ENCODE measurements at regions not wholly inside any gene's neighbourhood (a gene's known extent, or its start where the extent isn't known, plus 50 kb on each side); places are given as distances from the start of the nearest gene placed in this dataset.
A peak's percentile ranks its signal among the peaks of the same experiment; 100 is the strongest.

DNA sequence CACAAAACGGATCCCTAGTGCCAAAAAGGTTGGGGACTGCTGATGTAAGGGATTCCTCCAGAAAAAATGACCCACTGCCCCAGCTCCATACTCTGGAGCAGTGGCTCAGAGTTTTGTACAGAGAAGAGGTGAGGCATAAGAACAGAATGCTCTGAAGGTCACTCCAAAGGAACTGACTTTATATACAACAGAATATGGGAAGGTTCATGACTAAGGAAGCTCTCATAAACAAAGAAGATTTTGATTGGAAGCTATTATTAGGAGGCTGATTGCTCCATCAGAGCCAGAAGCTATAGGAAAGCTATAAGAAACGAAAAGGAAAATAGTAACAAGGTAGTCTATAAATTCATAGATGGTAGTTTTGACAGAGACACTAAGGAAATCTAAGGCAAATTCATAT lies 203.1 kb downstream of the SLC7A11 start:
- Histone ChIP-seq H3K9ac (ENCODE audit: low read length) (no peak overlapping the region), H3K4me3 (ENCODE audit: low read length) (no peak overlapping the region), H3K4me1 (ENCODE audit: control insufficient read depth, insufficient read depth, low read length) (peaks cover 13% of the 10 kb centered on the region), H3K36me3 (ENCODE audit: control insufficient read depth, insufficient read depth, low read length) (no peaks in the 10 kb centered on the region), H3K27me3 (ENCODE audit: control insufficient read depth, insufficient read depth, low read length) (no peaks in the 10 kb centered on the region), H3K9me3 (ENCODE audit: control insufficient read depth, low read length) (no peaks in the 10 kb centered on the region)

DNA sequence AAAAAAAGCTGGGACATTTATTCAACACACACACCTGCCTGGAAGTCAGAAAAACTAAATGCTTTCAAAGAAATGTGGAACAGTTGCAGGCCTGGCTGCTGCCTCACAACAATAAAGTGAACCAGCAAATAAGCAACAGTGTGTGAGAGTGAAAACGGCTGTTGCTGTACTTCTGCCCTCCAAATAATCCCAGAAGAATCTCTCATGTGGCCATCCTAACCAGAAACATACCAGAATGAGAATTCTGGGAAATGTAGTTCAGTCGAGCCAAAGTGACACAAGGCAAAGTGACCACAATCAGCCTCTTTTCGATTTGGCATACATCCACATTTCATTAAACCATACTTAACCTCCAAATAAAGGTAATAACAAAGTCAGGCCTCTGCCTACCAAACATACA lies 204.5 kb downstream of the SLC7A11 start:
- Histone ChIP-seq H3K36me3 (ENCODE audit: control insufficient read depth, insufficient read depth, low read length) (no peaks in the 10 kb centered on the region), H3K9ac (ENCODE audit: low read length) (no peak overlapping the region), H3K27me3 (ENCODE audit: control insufficient read depth, insufficient read depth, low read length) (no peaks in the 10 kb centered on the region), H3K9me3 (ENCODE audit: control insufficient read depth, low read length) (no peaks in the 10 kb centered on the region), H3K4me1 (ENCODE audit: control insufficient read depth, insufficient read depth, low read length) (peaks cover 13% of the 10 kb centered on the region), H3K4me3 (ENCODE audit: low read length) (no peak overlapping the region)

DNA sequence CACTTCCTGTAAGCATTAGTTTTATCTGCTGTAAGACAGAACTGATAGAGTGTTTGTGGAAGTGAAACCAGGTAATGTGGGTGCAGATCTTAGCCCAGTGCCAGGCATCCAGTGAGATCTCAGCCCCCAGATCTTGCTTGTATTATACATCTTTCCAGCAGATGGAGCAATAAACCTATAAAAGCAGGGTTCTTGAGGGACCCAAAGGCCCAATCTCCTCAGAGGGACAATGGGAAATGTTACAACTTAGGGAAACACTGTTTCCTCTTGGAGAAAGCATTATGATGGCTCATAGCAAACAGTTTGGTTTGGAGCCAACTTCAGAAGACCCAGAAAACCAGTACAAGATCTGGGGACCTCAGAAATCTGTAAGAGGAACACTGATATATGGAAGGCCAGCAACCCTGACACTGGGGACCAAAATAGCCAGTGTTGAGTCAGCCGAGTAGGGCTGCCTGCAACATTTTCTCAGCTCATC lies 206.3 kb downstream of the SLC7A11 start:
- Histone ChIP-seq H3K4me3 (ENCODE audit: low read length) (no peak overlapping the region), H3K9ac (ENCODE audit: low read length) (peak overlapping the region; percentile 7), H3K4me1 (ENCODE audit: control insufficient read depth, insufficient read depth, low read length) (peaks cover 13% of the 10 kb centered on the region), H3K36me3 (ENCODE audit: control insufficient read depth, insufficient read depth, low read length) (no peaks in the 10 kb centered on the region), H3K9me3 (ENCODE audit: control insufficient read depth, low read length) (no peaks in the 10 kb centered on the region), H3K27me3 (ENCODE audit: control insufficient read depth, insufficient read depth, low read length) (no peaks in the 10 kb centered on the region)

DNA sequence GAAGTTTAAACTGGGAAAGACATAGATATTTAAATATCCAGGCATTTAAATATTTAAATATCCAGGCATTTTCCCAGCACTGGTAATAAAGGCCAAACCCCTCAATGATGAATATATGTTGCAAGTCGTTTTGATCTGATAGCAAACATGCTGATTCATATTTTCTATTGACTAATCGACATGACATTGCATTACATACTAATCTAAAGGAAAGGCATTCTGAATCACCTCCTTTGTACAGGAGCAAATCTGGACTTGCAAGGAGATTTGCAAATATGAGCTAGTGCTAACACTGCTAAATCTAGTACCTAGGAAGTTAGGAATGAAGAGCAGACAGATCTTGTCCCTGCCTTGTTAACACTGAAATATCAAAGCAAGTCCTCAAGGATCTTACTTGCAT lies 207.3 kb downstream of the SLC7A11 start:
- H3K9ac ChIP-seq (ENCODE audit: low read length), result no peak overlapping the region
- H3K4me3 ChIP-seq (ENCODE audit: low read length), result no peak overlapping the region
- no peaks in the 10 kb centered on the region for H3K27me3 ChIP-seq (ENCODE audit: control insufficient read depth, insufficient read depth, low read length)
- H3K4me1 ChIP-seq (ENCODE audit: control insufficient read depth, insufficient read depth, low read length), result peaks cover 13% of the 10 kb centered on the region
- no peaks in the 10 kb centered on the region for H3K36me3 ChIP-seq (ENCODE audit: control insufficient read depth, insufficient read depth, low read length)
- H3K9me3 ChIP-seq (ENCODE audit: control insufficient read depth, low read length), result no peaks in the 10 kb centered on the region

DNA sequence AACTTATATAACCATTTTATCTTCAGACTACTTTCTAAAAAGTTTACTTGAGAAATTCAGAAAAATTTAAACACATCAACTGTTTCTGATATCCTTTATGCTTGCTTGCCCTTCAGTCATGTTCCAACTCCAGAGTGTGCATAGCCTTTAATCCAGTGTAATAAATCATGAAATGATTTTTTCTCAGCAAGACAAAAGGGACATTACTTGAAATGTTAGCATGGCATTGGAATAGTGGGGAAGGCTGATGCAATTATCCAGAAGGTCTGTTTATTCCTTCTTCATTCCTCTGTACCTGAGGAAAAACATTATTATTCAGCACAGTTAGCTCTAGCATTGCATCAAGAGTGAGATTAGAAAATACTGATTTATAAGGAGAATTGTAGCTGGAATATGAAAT lies 209.9 kb downstream of the SLC7A11 start:
- H3K9me3 ChIP-seq (ENCODE audit: control insufficient read depth, low read length), result no peaks in the 10 kb centered on the region

DNA sequence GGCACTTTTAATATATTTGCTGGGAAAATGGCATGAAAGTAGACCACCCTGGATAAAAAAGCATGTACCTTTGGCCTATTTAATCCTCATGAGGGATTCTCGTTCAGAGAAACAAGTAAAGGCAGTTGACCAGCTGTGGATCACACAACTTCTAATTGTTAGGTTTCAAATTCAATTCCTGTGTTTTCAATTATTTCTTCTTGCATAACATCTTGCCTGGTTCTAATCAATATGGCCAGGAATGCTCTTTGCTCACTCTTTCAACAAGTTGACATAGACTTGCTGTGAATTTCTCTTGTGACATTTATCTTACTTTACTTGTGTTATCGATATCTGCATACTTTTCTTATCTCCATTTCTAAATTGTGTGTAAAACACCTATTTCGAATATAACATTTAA lies 211.8 kb downstream of the SLC7A11 start:
- Histone ChIP-seq H3K9ac (ENCODE audit: low read length) (no peak overlapping the region), H3K9me3 (ENCODE audit: control insufficient read depth, low read length) (no peaks in the 10 kb centered on the region)

More for the DNA sequence above, 209.9 kb downstream of the SLC7A11 start:
- Histone ChIP-seq H3K9ac (ENCODE audit: low read length) (no peak overlapping the region), H3K4me3 (ENCODE audit: low read length) (no peak overlapping the region), H3K36me3 (ENCODE audit: control insufficient read depth, insufficient read depth, low read length) (no peaks in the 10 kb centered on the region), H3K4me1 (ENCODE audit: control insufficient read depth, insufficient read depth, low read length) (peaks cover 13% of the 10 kb centered on the region), H3K27me3 (ENCODE audit: control insufficient read depth, insufficient read depth, low read length) (no peaks in the 10 kb centered on the region)

DNA sequence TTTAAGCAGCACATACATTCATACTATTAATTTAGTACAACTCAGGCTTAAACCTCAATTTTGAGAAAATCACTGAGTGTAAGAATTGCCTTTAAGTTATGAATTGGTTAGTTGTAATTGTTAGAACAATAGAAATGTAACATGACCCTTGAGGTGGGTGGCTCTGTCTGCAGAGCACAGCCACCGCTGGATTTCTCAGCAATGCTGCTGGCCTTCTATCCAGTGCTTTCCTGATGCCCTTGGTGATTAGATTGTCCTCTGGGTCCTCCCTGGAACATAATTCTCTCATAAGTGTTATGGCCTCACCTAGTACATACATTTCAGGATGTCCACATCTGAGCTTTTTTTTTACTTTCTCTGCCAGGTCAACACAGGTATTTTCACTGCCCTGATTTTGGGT lies 213.2 kb downstream of the SLC7A11 start:
- Histone ChIP-seq H3K27me3 (ENCODE audit: control insufficient read depth, insufficient read depth, low read length) (no peaks in the 10 kb centered on the region), H3K4me3 (ENCODE audit: low read length) (no peak overlapping the region), H3K36me3 (ENCODE audit: control insufficient read depth, insufficient read depth, low read length) (no peaks in the 10 kb centered on the region), H3K4me1 (ENCODE audit: control insufficient read depth, insufficient read depth, low read length) (no peaks in the 10 kb centered on the region), H3K9ac (ENCODE audit: low read length) (no peak overlapping the region), H3K9me3 (ENCODE audit: control insufficient read depth, low read length) (no peaks in the 10 kb centered on the region)

More for the DNA sequence above, 211.8 kb downstream of the SLC7A11 start:
- Histone ChIP-seq H3K36me3 (ENCODE audit: control insufficient read depth, insufficient read depth, low read length) (no peaks in the 10 kb centered on the region), H3K4me1 (ENCODE audit: control insufficient read depth, insufficient read depth, low read length) (peaks cover 6% of the 10 kb centered on the region), H3K27me3 (ENCODE audit: control insufficient read depth, insufficient read depth, low read length) (no peaks in the 10 kb centered on the region), H3K4me3 (ENCODE audit: low read length) (no peak overlapping the region)

DNA sequence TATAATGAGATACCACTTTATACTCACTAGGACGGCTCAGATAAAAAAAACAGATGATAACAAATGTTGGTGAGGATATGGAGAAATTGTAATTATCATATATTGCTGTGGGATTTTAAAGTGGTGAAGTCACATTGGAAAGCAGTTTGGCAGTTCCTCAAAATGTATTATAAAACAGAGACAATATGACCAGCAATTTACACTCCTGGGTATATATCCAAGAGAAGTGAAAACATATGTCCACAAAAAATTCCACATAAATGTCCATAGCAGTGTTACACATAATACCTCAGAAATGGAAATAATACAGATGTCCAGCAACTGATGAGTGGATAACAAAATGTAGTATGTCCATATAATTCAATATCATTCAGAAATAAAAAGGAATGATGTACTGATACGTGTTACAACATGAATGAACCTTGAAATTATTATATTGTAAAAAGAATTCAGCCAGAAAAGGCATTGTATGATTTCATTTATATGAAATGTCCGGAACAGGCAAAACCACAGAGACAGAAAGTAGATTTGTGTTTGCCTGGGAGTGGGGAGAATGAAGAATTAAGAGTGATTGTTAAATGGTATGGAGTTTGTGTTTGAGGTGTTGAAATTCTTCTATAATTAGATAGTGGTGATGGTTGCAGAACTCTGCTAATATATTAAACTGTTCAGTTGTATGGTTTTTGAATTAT lies 220.9 kb downstream of the SLC7A11 start:
- H3K4me3 ChIP-seq (ENCODE audit: low read length), result no peak overlapping the region
- no peaks in the 10 kb centered on the region for H3K4me1 ChIP-seq (ENCODE audit: control insufficient read depth, insufficient read depth, low read length)
- H3K36me3 ChIP-seq (ENCODE audit: control insufficient read depth, insufficient read depth, low read length), result no peaks in the 10 kb centered on the region
- H3K9me3 ChIP-seq (ENCODE audit: control insufficient read depth, low read length), result no peaks in the 10 kb centered on the region
- H3K9ac ChIP-seq (ENCODE audit: low read length), result no peak overlapping the region
- no peaks in the 10 kb centered on the region for H3K27me3 ChIP-seq (ENCODE audit: control insufficient read depth, insufficient read depth, low read length)

DNA sequence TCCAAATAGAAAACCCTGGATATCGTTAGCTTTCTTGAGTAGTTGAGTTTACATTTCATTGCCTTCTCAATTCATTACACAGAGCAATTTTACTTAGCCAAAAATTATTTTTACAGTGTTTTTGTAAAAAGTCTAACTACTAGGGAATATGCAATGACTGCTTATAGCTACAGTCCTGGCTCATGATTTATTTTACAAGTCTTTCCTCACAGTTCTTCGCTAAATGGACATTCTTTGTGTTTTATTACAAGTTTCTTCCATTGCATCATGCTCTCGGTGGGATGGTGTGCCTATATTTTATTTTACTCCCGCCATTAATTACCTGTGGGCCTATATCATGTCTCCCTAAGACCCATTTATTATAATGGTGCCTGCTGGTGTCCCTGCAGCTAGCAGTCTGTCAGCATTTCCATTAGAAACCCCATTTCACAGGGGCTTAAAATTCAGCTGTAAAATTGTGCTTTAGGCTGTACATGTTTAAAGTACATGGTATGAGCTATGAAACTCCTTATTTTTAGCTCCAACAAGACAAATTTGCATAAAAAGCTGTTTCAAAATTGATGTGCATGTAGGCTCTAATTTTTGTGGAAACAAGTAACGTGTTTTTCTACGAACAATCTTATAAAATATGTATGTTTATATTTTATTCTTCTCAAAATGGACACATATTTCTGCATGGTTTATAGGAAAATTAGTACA lies 227.4 kb downstream of the SLC7A11 start:
- Histone ChIP-seq H3K4me1 (ENCODE audit: control insufficient read depth, insufficient read depth, low read length) (no peaks in the 10 kb centered on the region), H3K4me3 (ENCODE audit: low read length) (no peak overlapping the region), H3K27me3 (ENCODE audit: control insufficient read depth, insufficient read depth, low read length) (no peaks in the 10 kb centered on the region), H3K9me3 (ENCODE audit: control insufficient read depth, low read length) (no peaks in the 10 kb centered on the region), H3K36me3 (ENCODE audit: control insufficient read depth, insufficient read depth, low read length) (no peaks in the 10 kb centered on the region), H3K9ac (ENCODE audit: low read length) (no peak overlapping the region)

DNA sequence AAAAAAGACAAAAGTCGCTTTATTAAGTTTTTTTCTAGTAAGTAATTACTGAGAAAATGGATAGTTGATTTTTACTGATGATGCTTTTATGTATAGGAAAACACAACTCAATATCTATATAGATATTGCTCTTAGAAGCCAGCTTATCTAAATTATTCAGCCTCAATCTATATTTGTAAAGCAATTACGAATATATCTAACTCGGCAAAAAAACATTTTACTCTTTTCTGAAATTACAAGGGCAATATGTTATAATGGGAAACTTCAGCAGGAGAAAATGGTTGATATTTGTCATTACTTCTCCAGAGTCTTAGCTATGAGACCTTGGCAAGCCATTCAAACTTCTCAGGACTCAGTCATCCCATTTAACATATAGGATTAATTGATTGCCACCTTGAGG lies 228.5 kb downstream of the SLC7A11 start:
- Histone ChIP-seq H3K4me1 (ENCODE audit: control insufficient read depth, insufficient read depth, low read length) (no peaks in the 10 kb centered on the region), H3K4me3 (ENCODE audit: low read length) (no peak overlapping the region), H3K9me3 (ENCODE audit: control insufficient read depth, low read length) (no peaks in the 10 kb centered on the region), H3K27me3 (ENCODE audit: control insufficient read depth, insufficient read depth, low read length) (no peaks in the 10 kb centered on the region), H3K9ac (ENCODE audit: low read length) (no peak overlapping the region), H3K36me3 (ENCODE audit: control insufficient read depth, insufficient read depth, low read length) (no peaks in the 10 kb centered on the region)

DNA sequence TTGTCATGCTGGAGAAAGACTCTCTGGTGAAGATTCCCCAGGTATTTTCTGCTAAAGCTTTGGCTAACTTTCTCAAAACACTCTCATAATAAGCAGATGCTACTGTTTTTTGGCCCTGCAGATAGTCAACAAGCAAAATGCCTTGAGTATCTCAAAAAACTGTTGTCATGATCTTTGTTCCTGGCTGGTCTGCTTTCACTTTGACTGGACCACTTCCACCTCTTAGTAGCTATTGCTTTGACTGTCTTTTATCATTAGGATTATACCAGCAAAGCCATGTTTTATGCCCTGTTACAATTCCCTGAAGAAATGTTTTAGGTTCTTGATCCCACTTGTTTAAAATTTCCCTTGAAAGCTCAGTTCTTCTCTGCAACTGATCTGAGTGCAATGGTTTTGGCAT lies 231.5 kb downstream of the SLC7A11 start:
- no peak overlapping the region for H3K4me3 ChIP-seq (ENCODE audit: low read length)
- H3K9ac ChIP-seq (ENCODE audit: low read length), result no peak overlapping the region
- H3K4me1 ChIP-seq (ENCODE audit: control insufficient read depth, insufficient read depth, low read length), result no peaks in the 10 kb centered on the region
- H3K27me3 ChIP-seq (ENCODE audit: control insufficient read depth, insufficient read depth, low read length), result no peaks in the 10 kb centered on the region
- H3K9me3 ChIP-seq (ENCODE audit: control insufficient read depth, low read length), result no peaks in the 10 kb centered on the region
- H3K36me3 ChIP-seq (ENCODE audit: control insufficient read depth, insufficient read depth, low read length), result no peaks in the 10 kb centered on the region

DNA sequence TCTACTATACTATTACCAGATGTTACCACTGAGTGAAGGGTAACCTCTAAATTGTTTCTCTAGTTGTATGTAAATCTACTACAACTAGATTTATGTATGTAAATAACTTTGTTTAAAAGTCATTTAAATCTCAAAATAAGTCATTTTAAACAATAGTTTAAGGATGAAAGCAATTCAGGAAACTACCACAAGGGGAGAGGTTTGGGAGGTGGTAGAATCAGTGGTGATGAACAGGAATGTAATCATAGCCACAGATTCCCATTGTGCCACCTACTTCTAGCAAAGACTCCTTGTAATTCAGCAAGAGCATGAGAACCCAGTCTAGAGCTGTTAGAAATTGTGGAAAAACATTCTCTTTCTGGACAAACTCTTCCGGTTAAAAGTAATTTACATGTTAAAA lies 234.6 kb downstream of the SLC7A11 start:
- Histone ChIP-seq H3K4me1 (ENCODE audit: control insufficient read depth, insufficient read depth, low read length) (no peaks in the 10 kb centered on the region), H3K9ac (ENCODE audit: low read length) (no peak overlapping the region), H3K36me3 (ENCODE audit: control insufficient read depth, insufficient read depth, low read length) (no peaks in the 10 kb centered on the region)

More for the DNA sequence above, 234.6 kb downstream of the SLC7A11 start:
- no peak overlapping the region for H3K4me3 ChIP-seq (ENCODE audit: low read length)
- no peaks in the 10 kb centered on the region for H3K27me3 ChIP-seq (ENCODE audit: control insufficient read depth, insufficient read depth, low read length)
- no peaks in the 10 kb centered on the region for H3K9me3 ChIP-seq (ENCODE audit: control insufficient read depth, low read length)
